CD4-positive, alpha-beta T cell (primary cell): ENCODE measurements at regions not wholly inside any gene's neighbourhood (a gene's known extent, or its start where the extent isn't known, plus 50 kb on each side); places are given as distances from the start of the nearest gene placed in this dataset.

Source experiments
- ATAC-seq: fragments of 200-7000 bp; cut with Tn5 transposase; one replicate; pipeline ENCODE4 v1.10.0; 2022; ENCODE audit warnings: mild to moderate bottlenecking; ENCODE audit not compliant: poor library complexity
- CTCF ChIA-PET: fragments of 350-600 bp; sonication (Branson Sonifier 250); formaldehyde crosslinking; loops from one replicate; lab custom pipeline; 2021; ENCODE audit warnings: antibody characterized with exemption, inconsistent platforms; lab: Charles Lee
- POLR2A ChIA-PET: fragments of 350-600 bp; sonication (Branson Sonifier 250); formaldehyde crosslinking; loops from one replicate; lab custom pipeline; 2021; ENCODE audit warnings: antibody characterized with exemption, inconsistent platforms; lab: Charles Lee
- DNase-seq, 14 experiments: peaks; one replicate each; pipeline ENCODE4 v3.0.0-alpha.2; 2013 to 2020; ENCODE audit warnings: mixed read lengths in 2 of 14
- H3K27ac ChIP-seq, 2 donors: one replicate each; pipeline versions ENCODE4 v1.5.1 to v1.7.0; 2013; ENCODE audit warnings: low read length in 2 of 2, low read depth in 1 of 2, mild to moderate bottlenecking in 1 of 2
- H3K27me3 ChIP-seq, 2 experiments: 1 replicate in 1 of 2; 2 replicates in 1 of 2; pipeline versions ENCODE4 v1.6.1 to v1.7.0; 2013; ENCODE audit warnings: low read length in 2 of 2, control low read depth in 1 of 2, mild to moderate bottlenecking in 1 of 2, moderate library complexity in 1 of 2; ENCODE audit not compliant: insufficient read depth in 2 of 2, control insufficient read depth in 1 of 2
- H3K36me3 ChIP-seq: one replicate; pipeline ENCODE4 v1.6.1; 2013; ENCODE audit warnings: low read length, control low read depth; ENCODE audit not compliant: insufficient read depth
- H3K4me1 ChIP-seq: one replicate; pipeline ENCODE4 v1.6.1; 2013; ENCODE audit warnings: low read length, control low read depth; ENCODE audit not compliant: insufficient read depth
- H3K4me3 ChIP-seq: one replicate; pipeline ENCODE4 v1.5.1; 2013; ENCODE audit warnings: mild to moderate bottlenecking, low read length, moderate library complexity
- H3K9me3 ChIP-seq, 2 experiments: 1 replicate in 1 of 2; 2 replicates in 1 of 2; pipeline versions ENCODE4 v1.6.1 to v1.7.0; 2013; ENCODE audit warnings: low read length in 2 of 2, mild to moderate bottlenecking in 2 of 2, control low read depth in 1 of 2, moderate library complexity in 1 of 2; ENCODE audit not compliant: control insufficient read depth in 1 of 2, insufficient read depth in 1 of 2
- H3K27ac Mint-ChIP-seq: one replicate; pipeline ENCODE4 v1.8.0; 2020; ENCODE audit warnings: mixed read lengths
- H3K27me3 Mint-ChIP-seq: one replicate; pipeline ENCODE4 v1.8.0; 2021; ENCODE audit warnings: mixed read lengths
- H3K36me3 Mint-ChIP-seq: one replicate; pipeline ENCODE4 v1.8.0; 2021; ENCODE audit warnings: low read depth, mixed read lengths
- H3K4me1 Mint-ChIP-seq: one replicate; pipeline ENCODE4 v1.8.0; 2021; ENCODE audit warnings: low read depth, mixed read lengths
- H3K4me3 Mint-ChIP-seq: one replicate; pipeline ENCODE4 v1.8.0; 2020; ENCODE audit warnings: mild to moderate bottlenecking, mixed read lengths
- H3K9me3 Mint-ChIP-seq: one replicate; pipeline ENCODE4 v1.8.0; 2020; ENCODE audit warnings: mixed read lengths
- CTCF ChIP-seq: fragments of 200-600 bp; IDR thresholded peaks from one replicate; pipeline ENCODE4 v1.8.0; 2022; ENCODE audit warnings: antibody characterized with exemption, mild to moderate bottlenecking
- intact Hi-C, 2 experiments: fragments of 100-400 bp; cut with DNase I in 1 of 2; cut with micrococcal nuclease in 1 of 2; formaldehyde crosslinking; loops; one replicate each; pipeline versions ENCODE4 v1.15.1 to v1.9.0; 2023 to 2025; cut with DNase I, micrococcal nuclease

- H3K4me1 ChIP-seq = no peaks in the 10 kb centered on the region
- intact Hi-C loops = no loop called here
- no peak for TF ChIP-seq CTCF
- ChIA-PET CTCF (no interaction called here), POLR2A (no interaction called here)
- Mint-ChIP-seq H3K27ac (no peak overlapping the region), H3K9me3 (no peaks in the 10 kb centered on the region), H3K27me3 (peaks cover 17% of the 10 kb centered on the region), H3K4me3 (no peak overlapping the region), H3K4me1 (no peaks in the 10 kb centered on the region), H3K36me3 (no peaks in the 10 kb centered on the region)
- no peaks in the 10 kb centered on the region for H3K9me3 ChIP-seq
- H3K36me3 ChIP-seq = no peaks in the 10 kb centered on the region
- H3K4me3 ChIP-seq = no peak overlapping the region
- ATAC-seq = no peak
- H3K27me3 ChIP-seq = peaks cover 0 to 10% of the 10 kb centered on the region in 2 experiments
- no peak for DNase-seq
- H3K27ac ChIP-seq = no peak overlapping the region
Observed at GRCh38 chr3:124453189-124453588, 277.1 kb upstream of the UMPS start.

DNA sequence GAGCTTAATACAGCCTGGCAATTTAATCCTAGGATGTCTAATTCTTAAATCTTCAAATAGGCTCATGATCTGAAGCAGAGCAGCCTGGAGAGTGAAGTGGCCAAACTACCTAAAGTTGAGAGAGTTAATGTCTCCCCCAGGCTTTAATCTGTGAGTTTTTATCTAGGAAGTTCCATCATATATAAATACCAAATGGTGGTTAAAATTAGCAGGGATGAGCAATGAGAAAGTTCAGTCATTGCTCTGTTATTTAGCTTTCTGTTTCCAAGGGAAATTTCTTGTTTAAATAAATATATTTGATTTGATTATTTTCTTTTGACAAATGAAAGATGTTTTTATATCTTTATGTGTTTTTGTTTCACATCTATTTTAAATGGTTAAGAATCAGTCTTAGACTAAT is 274.4 kb upstream of the UMPS start:
- intact Hi-C loops = no loop called here
- Mint-ChIP-seq H3K27ac (no peak overlapping the region), H3K4me3 (no peak overlapping the region), H3K27me3 (peaks cover 16% of the 10 kb centered on the region), H3K9me3 (no peaks in the 10 kb centered on the region), H3K36me3 (no peaks in the 10 kb centered on the region), H3K4me1 (no peaks in the 10 kb centered on the region)
- TF ChIP-seq CTCF = no peak
- no peak overlapping the region for H3K4me3 ChIP-seq
- DNase-seq = no peak
- ChIA-PET CTCF (no interaction called here), POLR2A (no interaction called here)
- ATAC-seq = no peak
- H3K27me3 ChIP-seq = peaks cover 0 to 9% of the 10 kb centered on the region in 2 experiments
- H3K27ac ChIP-seq = no peak overlapping the region
- H3K36me3 ChIP-seq = no peaks in the 10 kb centered on the region
- no peaks in the 10 kb centered on the region for H3K4me1 ChIP-seq
- H3K9me3 ChIP-seq = no peaks in the 10 kb centered on the region

GRCh38 chr3:124456506-124456905 is 273.7 kb upstream of the UMPS start:
- no peak for ATAC-seq
- CTCF ChIA-PET = no interaction called here
- intact Hi-C loops = no loop called here

More at GRCh38 chr3:124456506-124456905, 273.7 kb upstream of the UMPS start:
- Mint-ChIP-seq H3K9me3 (no peaks in the 10 kb centered on the region), H3K36me3 (no peaks in the 10 kb centered on the region), H3K4me1 (no peaks in the 10 kb centered on the region), H3K4me3 (no peak overlapping the region), H3K27ac (no peak overlapping the region), H3K27me3 (peaks cover 19% of the 10 kb centered on the region)
- H3K4me1 ChIP-seq = no peaks in the 10 kb centered on the region
- H3K9me3 ChIP-seq = no peaks in the 10 kb centered on the region
- DNase-seq = no peak
- H3K27ac ChIP-seq = no peak overlapping the region
- H3K27me3 ChIP-seq = peaks cover 0 to 9% of the 10 kb centered on the region in 2 experiments
- H3K36me3 ChIP-seq = no peaks in the 10 kb centered on the region
- no peak overlapping the region for H3K4me3 ChIP-seq
- POLR2A ChIA-PET = no interaction called here
- TF ChIP-seq CTCF = no peak
